ENCODE measurements at regions not wholly inside any gene's neighbourhood (a gene's known extent, or its start where the extent isn't known, plus 50 kb on each side); places are given as distances from the start of the nearest gene placed in this dataset.

- ChIA-PET POLR2A (no interaction called here), CTCF (interaction anchor here (0.6 to 1.0 kb wide), 2 partner anchors 14 to 22 kb away, joined by 3 to 5 read pairs; no protein-coding TSS in a partner anchor)
- peaks cover 0 to 7% of the 10 kb centered on the region in 2 experiments; a peak in 1 of 4 replicates for H3K4me1 ChIP-seq (ENCODE audit: control insufficient read depth in 1 of 2, insufficient read depth in 2 of 2, low read depth in 1 of 2, low read length in 1 of 2)
- H3K79me2 ChIP-seq (ENCODE audit: insufficient read depth) = no peaks in the 10 kb centered on the region
- H2AFZ ChIP-seq (ENCODE audit: low read depth) = no peak overlapping the region
- no peak overlapping the region for H3K27ac ChIP-seq (ENCODE audit: low read depth in 2 of 2, low read length in 1 of 2)
- H3K4me2 ChIP-seq = no peak overlapping the region
- H3F3A ChIP-seq (replicated peaks; ENCODE audit: insufficient read depth) = no peaks in the 10 kb centered on the region
- no peak overlapping the region for H3K4me3 ChIP-seq (ENCODE audit: low read depth in 2 of 2, low read length in 1 of 2)
- H3K9me3 ChIP-seq = no peaks in the 10 kb centered on the region
- no peaks in the 10 kb centered on the region for H3K9me2 ChIP-seq
- 89% methylated on average over 2 of the region's 2 CpGs for WGBS (ENCODE audit: low lambda C conversion rate)
- H3K36me3 ChIP-seq (replicated peaks in 1 of 2; ENCODE audit: control insufficient read depth in 1 of 2, insufficient read depth in 2 of 2, low read length in 1 of 2) = no peaks in the 10 kb centered on the region
- DNase-seq = no peak
- H3K27me3 ChIP-seq (ENCODE audit: insufficient read depth) = no peaks in the 10 kb centered on the region
- no peak overlapping the region for H3K9ac ChIP-seq
- no peaks in the 10 kb centered on the region for H4K20me1 ChIP-seq (ENCODE audit: insufficient read depth)
- no peak for TF ChIP-seq TAF1 (IDR thresholded peaks at IDR 0.05; ENCODE audit: borderline replicate concordance, low read depth, low read length)
- no peak for TF ChIP-seq EZH2phosphoT487 (IDR thresholded peaks at IDR 0.05; ENCODE audit: borderline replicate concordance, low read depth)
- no peak for TF ChIP-seq FOSL2 (IDR thresholded peaks at IDR 0.05; ENCODE audit: borderline replicate concordance, low read depth)
- TF ChIP-seq USF2 (IDR thresholded peaks at IDR 0.05; ENCODE audit: borderline replicate concordance, low read depth, low read length) = no peak
- no peak for TF ChIP-seq REST (IDR thresholded peaks at IDR 0.05; ENCODE audit: low read depth, low read length)
- TF ChIP-seq MAX (IDR thresholded peaks at IDR 0.05; ENCODE audit: low read depth) = no peak
- no peak for TF ChIP-seq NRF1 (IDR thresholded peaks at IDR 0.05; ENCODE audit: low read depth, low read length)
- TF ChIP-seq MEF2A (IDR thresholded peaks at IDR 0.05; ENCODE audit: borderline replicate concordance, low read depth) = no peak
- no peak for TF ChIP-seq GABPA (IDR thresholded peaks at IDR 0.05; ENCODE audit: low read depth)
- TF ChIP-seq RCOR1 (IDR thresholded peaks at IDR 0.05; ENCODE audit: low read length) = no peak
- no peak for TF ChIP-seq YY1 (IDR thresholded peaks at IDR 0.05; ENCODE audit: low read depth)
- TF ChIP-seq EP300 (IDR thresholded peaks at IDR 0.05; ENCODE audit: borderline replicate concordance in 1 of 2, low read depth in 1 of 2, low read length in 1 of 2) = no peak
- TF ChIP-seq TCF12 (IDR thresholded peaks at IDR 0.05) = no peak
- TF ChIP-seq IRF3 (IDR thresholded peaks at IDR 0.05; ENCODE audit: low read depth, low read length) = no peak
- no peak for TF ChIP-seq PBX3 (IDR thresholded peaks at IDR 0.05)
- no peak for TF ChIP-seq CTCF (IDR thresholded peaks at IDR 0.05)
- TF ChIP-seq USF1 (IDR thresholded peaks at IDR 0.05; ENCODE audit: borderline replicate concordance, low read depth) = no peak
- TF ChIP-seq SMC3 (IDR thresholded peaks at IDR 0.05; ENCODE audit: low read depth, low read length) = no peak
- TF ChIP-seq FOXJ3 (CRISPR knock-in tag; IDR thresholded peaks at IDR 0.05) = no peak
- no peak for TF ChIP-seq RFX5 (IDR thresholded peaks at IDR 0.05; ENCODE audit: low read length)
Observed at GRCh38 chr18:26618135-26618534, 69.8 kb upstream of the KCTD1 start.

All from SK-N-SH (cell line).